ENCODE measurements at regions not wholly inside any gene's neighbourhood (a gene's known extent, or its start where the extent isn't known, plus 50 kb on each side); places are given as distances from the start of the nearest gene placed in this dataset.

- DNase-seq, result no peak
Observed at GRCh38 chrX:134173541-134174272, 63.3 kb upstream of the CCDC160 start.

DNA sequence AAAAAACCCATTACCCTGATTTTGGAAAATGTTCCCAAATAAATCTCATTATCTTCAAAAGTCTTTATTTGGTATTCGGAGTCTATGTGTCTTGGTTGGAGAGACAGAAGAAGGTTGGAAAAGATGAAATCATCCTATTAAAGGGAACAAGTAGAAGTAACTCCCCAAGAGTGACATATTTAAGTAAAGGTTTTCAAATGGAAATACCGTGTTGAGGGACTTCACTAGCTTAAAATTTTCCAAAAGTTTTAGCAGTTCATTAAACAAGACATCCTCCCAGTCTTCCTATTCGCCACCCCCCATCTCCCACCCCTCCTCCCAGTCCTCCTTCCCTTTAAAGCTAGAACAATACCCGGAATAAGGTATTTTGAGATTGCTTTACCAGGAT is 62.7 kb upstream of the CCDC160 start:
- DNase-seq, result no peak

GRCh38 chrX:134174859-134175258 is 62.1 kb upstream of the CCDC160 start:
- no peak for DNase-seq

GRCh38 chrX:134177527-134177926 is 59.5 kb upstream of the CCDC160 start:
- DNase-seq, result no peak

DNA sequence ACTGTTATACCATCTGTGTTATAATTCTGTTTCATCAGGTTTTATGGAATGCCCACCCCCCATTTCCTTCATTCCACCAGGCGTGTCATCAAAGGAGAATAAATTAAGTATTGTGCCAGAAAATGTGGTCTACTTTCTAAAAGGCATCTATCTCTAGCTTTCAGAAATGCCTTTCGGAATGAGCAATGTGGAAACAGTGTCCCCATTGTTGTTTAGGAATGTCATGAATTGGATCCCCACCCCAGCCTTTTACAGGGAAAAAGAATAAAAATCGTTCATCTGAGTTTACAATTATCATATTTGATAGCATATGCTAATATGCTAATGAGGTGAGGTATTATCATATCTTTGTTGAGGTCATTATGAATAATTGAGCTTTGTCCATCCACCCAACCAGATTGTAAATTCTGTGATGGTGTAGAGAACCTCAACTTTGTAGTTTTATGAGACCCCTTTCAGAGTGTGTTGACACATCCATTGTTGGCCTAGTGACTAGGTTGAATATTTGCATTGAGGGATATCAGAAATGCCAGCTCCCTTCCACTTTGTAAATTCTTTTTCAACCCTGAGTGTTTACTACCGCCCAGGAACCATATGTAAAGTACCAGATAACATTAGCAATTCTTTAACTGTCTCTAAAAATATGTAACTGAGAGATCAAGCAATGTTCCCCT is 56.2 kb upstream of the CCDC160 start:
- no peak for DNase-seq

GRCh38 chrX:134181275-134181660 is 55.7 kb upstream of the CCDC160 start:
- no peak for DNase-seq

GRCh38 chrX:134183665-134184064 is 53.3 kb upstream of the CCDC160 start:
- DNase-seq, result no peak

- DNase-seq, result no peak
Observed at GRCh38 chrX:134184936-134185335, 52.0 kb upstream of the CCDC160 start.

GRCh38 chrX:134186362-134187121 is 50.4 kb upstream of the CCDC160 start:
- peak; percentile 23 to 40 for DNase-seq
